ENCODE measurements at regions not wholly inside any gene's neighbourhood (a gene's known extent, or its start where the extent isn't known, plus 50 kb on each side); places are given as distances from the start of the nearest gene placed in this dataset.

- Histone ChIP-seq H3K4me3 (no peak overlapping the region), H3K36me3 (ENCODE audit: control insufficient read depth, insufficient read depth, low read length) (no peaks in the 10 kb centered on the region), H2AFZ (ENCODE audit: low read depth, low read length) (no peak overlapping the region), H3K9ac (ENCODE audit: insufficient read depth in 1 of 2, low read depth in 2 of 2, low read length in 2 of 2) (no peak overlapping the region), H3K4me1 (replicated peaks in 1 of 2; ENCODE audit: control insufficient read depth in 2 of 2, insufficient read depth in 2 of 2, low read length in 2 of 2) (peaks cover 0 to 3% of the 10 kb centered on the region in 2 experiments; a peak in 1 of 5 replicates), H3K27me3 (ENCODE audit: control insufficient read depth in 2 of 2, insufficient read depth in 2 of 2, low read length in 2 of 2) (no peaks in the 10 kb centered on the region), H3K9me1 (ENCODE audit: control insufficient read depth, insufficient read depth, low read length) (no peaks in the 10 kb centered on the region), H3K27ac (ENCODE audit: extremely low read depth, low read depth, low read length) (no peak overlapping the region), H3K4me2 (ENCODE audit: insufficient read depth, low read length) (no peak overlapping the region), H3K79me2 (ENCODE audit: control insufficient read depth, insufficient read depth, low read length) (no peaks in the 10 kb centered on the region), H3K9me3 (replicated peaks; ENCODE audit: control insufficient read depth, insufficient read depth, low read depth, low read length) (0 out of 2 replicates have a peak, but pooled peaks cover 2% of the 10 kb centered on the region), H4K20me1 (replicated peaks; ENCODE audit: control insufficient read depth, insufficient read depth, low read length) (no peaks in the 10 kb centered on the region)
- DNase-seq (ENCODE audit: extremely low read depth in 1 of 4, low spot score in 3 of 4) (no peak), ATAC-seq (no peak), FAIRE-seq (no peak)
- POLR2A ChIA-PET = no interaction called here
- 2% methylated on average over 3 of the region's 3 CpGs for WGBS (ENCODE audit: insufficient coverage, low coverage, missing lambda C conversion rate)
- BruUV-seq (replicated peaks) = no TSS peak
- in situ Hi-C loops (cut with MboI) = no loop called here
- CTCF ChIA-PET (ENCODE audit: low intra/inter-chr PET ratio) = no interaction called here
- intact Hi-C loops (cut with micrococcal nuclease) = no loop called here
- TF ChIP-seq NR0B1 (IDR thresholded peaks at IDR 0.05; ENCODE audit: partially characterized antibody) = no peak
- no peak for TF ChIP-seq ZNF316 (IDR thresholded peaks at IDR 0.05)
- TF ChIP-seq HDAC3 (IDR thresholded peaks at IDR 0.05; ENCODE audit: borderline replicate concordance, partially characterized antibody) = no peak
- no peak for TF ChIP-seq NFE2 (IDR thresholded peaks at IDR 0.05; ENCODE audit: low read depth)
- TF ChIP-seq, protein P1, sequence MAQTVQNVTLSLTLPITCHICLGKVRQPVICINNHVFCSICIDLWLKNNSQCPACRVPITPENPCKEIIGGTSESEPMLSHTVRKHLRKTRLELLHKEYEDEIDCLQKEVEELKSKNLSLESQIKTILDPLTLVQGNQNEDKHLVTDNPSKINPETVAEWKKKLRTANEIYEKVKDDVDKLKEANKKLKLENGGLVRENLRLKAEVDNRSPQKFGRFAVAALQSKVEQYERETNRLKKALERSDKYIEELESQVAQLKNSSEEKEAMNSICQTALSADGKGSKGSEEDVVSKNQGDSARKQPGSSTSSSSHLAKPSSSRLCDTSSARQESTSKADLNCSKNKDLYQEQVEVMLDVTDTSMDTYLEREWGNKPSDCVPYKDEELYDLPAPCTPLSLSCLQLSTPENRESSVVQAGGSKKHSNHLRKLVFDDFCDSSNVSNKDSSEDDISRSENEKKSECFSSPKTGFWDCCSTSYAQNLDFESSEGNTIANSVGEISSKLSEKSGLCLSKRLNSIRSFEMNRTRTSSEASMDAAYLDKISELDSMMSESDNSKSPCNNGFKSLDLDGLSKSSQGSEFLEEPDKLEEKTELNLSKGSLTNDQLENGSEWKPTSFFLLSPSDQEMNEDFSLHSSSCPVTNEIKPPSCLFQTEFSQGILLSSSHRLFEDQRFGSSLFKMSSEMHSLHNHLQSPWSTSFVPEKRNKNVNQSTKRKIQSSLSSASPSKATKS (CRISPR knock-in tag; IDR thresholded peaks at IDR 0.05) = no peak
- no peak for TF ChIP-seq ZC3H4 (CRISPR knock-in tag; IDR thresholded peaks at IDR 0.05; ENCODE audit: borderline replicate concordance)
- TF ChIP-seq HOMEZ (CRISPR knock-in tag; IDR thresholded peaks at IDR 0.05) = no peak
- TF ChIP-seq RCOR1 (IDR thresholded peaks at IDR 0.05; ENCODE audit: borderline replicate concordance in 1 of 2, low read depth in 2 of 2, low read length in 2 of 2) = no peak
- TF ChIP-seq, protein P2, sequence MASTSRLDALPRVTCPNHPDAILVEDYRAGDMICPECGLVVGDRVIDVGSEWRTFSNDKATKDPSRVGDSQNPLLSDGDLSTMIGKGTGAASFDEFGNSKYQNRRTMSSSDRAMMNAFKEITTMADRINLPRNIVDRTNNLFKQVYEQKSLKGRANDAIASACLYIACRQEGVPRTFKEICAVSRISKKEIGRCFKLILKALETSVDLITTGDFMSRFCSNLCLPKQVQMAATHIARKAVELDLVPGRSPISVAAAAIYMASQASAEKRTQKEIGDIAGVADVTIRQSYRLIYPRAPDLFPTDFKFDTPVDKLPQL (IDR thresholded peaks at IDR 0.05; ENCODE audit: extremely low read depth, insufficient read length) = no peak
- no peak for TF ChIP-seq HNRNPLL (IDR thresholded peaks at IDR 0.05; ENCODE audit: low read depth, low read length, poor library complexity, severe bottlenecking)
- TF ChIP-seq ZNF431 (CRISPR knock-in tag; IDR thresholded peaks at IDR 0.05) = no peak
- TF ChIP-seq, protein P3, sequence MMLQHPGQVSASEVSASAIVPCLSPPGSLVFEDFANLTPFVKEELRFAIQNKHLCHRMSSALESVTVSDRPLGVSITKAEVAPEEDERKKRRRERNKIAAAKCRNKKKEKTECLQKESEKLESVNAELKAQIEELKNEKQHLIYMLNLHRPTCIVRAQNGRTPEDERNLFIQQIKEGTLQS (IDR thresholded peaks at IDR 0.05) = no peak
- TF ChIP-seq, protein P3 (CRISPR knock-in tag; conservative IDR thresholded peaks at IDR 0.05) = no peak
- TF ChIP-seq, protein P4, sequence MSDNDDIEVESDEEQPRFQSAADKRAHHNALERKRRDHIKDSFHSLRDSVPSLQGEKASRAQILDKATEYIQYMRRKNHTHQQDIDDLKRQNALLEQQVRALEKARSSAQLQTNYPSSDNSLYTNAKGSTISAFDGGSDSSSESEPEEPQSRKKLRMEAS (CRISPR knock-in tag; IDR thresholded peaks at IDR 0.05) = no peak
- no peak for TF ChIP-seq FOXP1 (CRISPR knock-in tag; IDR thresholded peaks at IDR 0.05)
- TF ChIP-seq CREM (IDR thresholded peaks at IDR 0.05; ENCODE audit: low read depth) = no peak
Observed at GRCh38 chr1:192496369-192497056, 79.1 kb upstream of the RGS1 start.

Data from K562 (cell line).